ENCODE measurements at regions not wholly inside any gene's neighbourhood (a gene's known extent, or its start where the extent isn't known, plus 50 kb on each side); places are given as distances from the start of the nearest gene placed in this dataset.

GRCh38 chr2:128980475-128980874, 661.8 kb upstream of the HS6ST1 start:
- TF ChIP-seq CTCF (IDR thresholded peaks at IDR 0.05) = no peak
- TF ChIP-seq POLR2A (IDR thresholded peaks at IDR 0.05) = no peak

Data from Peyer's patch (tissue), 4 donors.